BJ (cell line): ENCODE measurements at regions not wholly inside any gene's neighbourhood (a gene's known extent, or its start where the extent isn't known, plus 50 kb on each side); places are given as distances from the start of the nearest gene placed in this dataset.

Source experiments
- CTCF ChIA-PET: fragments of 350-600 bp; formaldehyde crosslinking; extraction: SDS; loops from one replicate; lab custom pipeline; 2021; ENCODE audit warnings: antibody characterized with exemption, inconsistent platforms; lab: Yijun Ruan, JAX
- POLR2A ChIA-PET: fragments of 300-600 bp; sonication (Branson Sonifier 250); formaldehyde crosslinking; extraction: SDS; loops from one replicate; lab custom pipeline; 2021; ENCODE audit warnings: antibody characterized with exemption; lab: Charles Lee
- DNase-seq: peaks from one replicate; pipeline ENCODE4 v3.0.0-alpha.2; 2011; ENCODE audit warnings: low read depth
- H3K27me3 ChIP-seq: 2 replicates; pipeline ENCODE4 v1.6.0; 2011; ENCODE audit warnings: low read length; ENCODE audit not compliant: control insufficient read depth, insufficient read depth
- H3K36me3 ChIP-seq: 2 replicates; pipeline ENCODE4 v1.5.1; 2011; ENCODE audit warnings: low read length; ENCODE audit not compliant: control insufficient read depth, insufficient read depth
- H3K4me3 ChIP-seq: 2 replicates; pipeline ENCODE4 v1.5.1; 2011; ENCODE audit warnings: low read depth, mild to moderate bottlenecking, control low read depth, low read length
- CTCF ChIP-seq: IDR thresholded peaks from 2 replicates; pipeline ENCODE4 v1.5.1; 2011; ENCODE audit warnings: low read depth, mild to moderate bottlenecking, control low read depth, inconsistent platforms, low read length, moderate library complexity; ENCODE audit not compliant: insufficient read depth

- H3K4me3 ChIP-seq: no peak overlapping the region
- ChIA-PET POLR2A (no interaction called here), CTCF (no interaction called here)
- DNase-seq: no peak
- H3K27me3 ChIP-seq: no peaks in the 10 kb centered on the region
- TF ChIP-seq CTCF: no peak
- H3K36me3 ChIP-seq: no peaks in the 10 kb centered on the region
These were observed 188.6 kb upstream of the C1orf174 start for GRCh38 chr1:4088676-4089075.

- Histone ChIP-seq H3K4me3 (no peak overlapping the region), H3K36me3 (no peaks in the 10 kb centered on the region), H3K27me3 (no peaks in the 10 kb centered on the region)
- CTCF ChIA-PET: no interaction called here
- no peak for DNase-seq
- TF ChIP-seq CTCF: no peak
- POLR2A ChIA-PET: no interaction called here
These were observed 189.5 kb upstream of the C1orf174 start for GRCh38 chr1:4089421-4090175.

- Histone ChIP-seq H3K4me3 (no peak overlapping the region), H3K36me3 (no peaks in the 10 kb centered on the region), H3K27me3 (no peaks in the 10 kb centered on the region)
- ChIA-PET CTCF (no interaction called here), POLR2A (no interaction called here)
- no peak for DNase-seq
- no peak for TF ChIP-seq CTCF
These were observed 190.5 kb upstream of the C1orf174 start for GRCh38 chr1:4090556-4090955.

GRCh38 chr1:4090976-4091660 is 191.0 kb upstream of the C1orf174 start:
- H3K27me3 ChIP-seq: no peaks in the 10 kb centered on the region
- H3K36me3 ChIP-seq: no peaks in the 10 kb centered on the region
- ChIA-PET CTCF (no interaction called here), POLR2A (no interaction called here)
- no peak overlapping the region for H3K4me3 ChIP-seq
- no peak for DNase-seq
- TF ChIP-seq CTCF: no peak

- DNase-seq: no peak
- H3K36me3 ChIP-seq: no peaks in the 10 kb centered on the region
- POLR2A ChIA-PET: no interaction called here
- no peaks in the 10 kb centered on the region for H3K27me3 ChIP-seq
- CTCF ChIA-PET: no interaction called here
- H3K4me3 ChIP-seq: no peak overlapping the region
- no peak for TF ChIP-seq CTCF
These were observed 191.9 kb upstream of the C1orf174 start for GRCh38 chr1:4091996-4092395.
